SHP77 (cell line): ENCODE measurements at regions not wholly inside any gene's neighbourhood (a gene's known extent, or its start where the extent isn't known, plus 50 kb on each side); places are given as distances from the start of the nearest gene placed in this dataset.

Source experiments
- DNase-seq, 2 experiments: peaks; one replicate each; lab custom pipeline; 2025; lab: John Stamatoyannopoulos, UW

- DNase-seq: no peak
These were observed 326.1 kb upstream of the RTL1 start for GRCh38 chr14:101229666-101230065.

GRCh38 chr14:101230161-101230850 is 326.8 kb upstream of the RTL1 start:
- peak in 1 of 2 experiments; percentile 39 for DNase-seq

GRCh38 chr14:101230851-101231550 is 327.5 kb upstream of the RTL1 start:
- DNase-seq: no peak

- no peak for DNase-seq
These were observed 328.3 kb upstream of the RTL1 start for GRCh38 chr14:101231828-101232227.

- no peak for DNase-seq
These were observed 328.8 kb upstream of the DIO3 start for GRCh38 chr14:101232340-101233020.

GRCh38 chr14:101233021-101233366 is 328.3 kb upstream of the DIO3 start:
- no peak for DNase-seq

GRCh38 chr14:101233391-101233790 is 327.9 kb upstream of the DIO3 start:
- DNase-seq: no peak

GRCh38 chr14:101233808-101234207 is 327.5 kb upstream of the DIO3 start:
- no peak for DNase-seq

DNA sequence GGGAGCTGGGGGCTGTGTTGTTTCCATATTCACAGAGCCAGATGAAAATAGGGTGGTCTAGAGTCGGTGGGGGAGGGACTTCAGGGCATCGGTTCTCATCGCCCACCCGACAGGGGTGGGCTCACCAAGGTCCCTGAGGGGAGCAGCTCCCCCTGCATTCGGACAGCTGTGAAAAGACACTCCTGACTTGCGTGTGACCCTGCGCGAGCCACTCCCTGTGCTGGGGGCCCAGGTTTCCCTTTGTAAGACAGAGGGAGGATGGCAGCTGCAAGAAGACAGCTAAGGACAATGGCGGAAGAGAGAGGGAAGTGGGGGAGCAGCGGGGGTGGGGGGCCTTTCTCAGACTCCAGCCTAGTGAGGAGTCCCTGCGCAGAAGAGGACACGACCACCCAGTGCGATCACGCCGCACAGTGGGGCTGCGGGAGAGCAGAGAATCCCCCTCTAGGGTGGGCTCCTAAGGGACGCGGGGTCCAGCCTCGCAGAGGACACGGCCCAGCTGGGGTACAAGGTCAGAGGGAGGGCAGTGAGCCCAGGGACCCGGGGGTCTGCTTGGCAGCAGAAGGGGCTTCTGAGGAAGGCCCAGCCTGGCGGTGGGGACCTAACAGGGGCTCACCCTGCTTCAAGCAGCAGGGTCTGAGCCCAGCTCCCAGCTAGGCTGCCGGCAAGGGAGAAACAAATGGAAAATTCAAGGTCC is 326.9 kb upstream of the DIO3 start:
- no peak for DNase-seq

DNA sequence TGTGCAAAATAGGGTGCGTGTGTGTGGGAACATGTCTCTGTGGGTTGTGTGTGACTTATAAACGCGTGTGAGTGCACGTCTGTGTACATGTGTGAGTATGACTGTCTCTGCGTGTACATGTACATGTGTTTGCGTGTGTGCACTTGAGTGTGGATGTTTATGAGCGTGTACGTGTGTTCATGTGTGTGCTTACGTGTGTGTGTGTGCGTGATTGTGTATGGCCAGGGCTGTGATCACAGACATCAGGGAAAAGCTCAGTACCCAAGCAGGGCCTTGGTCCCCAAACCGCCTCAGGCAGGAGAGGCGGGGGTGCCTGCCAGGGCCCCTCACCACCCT is 326.3 kb upstream of the DIO3 start:
- DNase-seq: no peak

DNA sequence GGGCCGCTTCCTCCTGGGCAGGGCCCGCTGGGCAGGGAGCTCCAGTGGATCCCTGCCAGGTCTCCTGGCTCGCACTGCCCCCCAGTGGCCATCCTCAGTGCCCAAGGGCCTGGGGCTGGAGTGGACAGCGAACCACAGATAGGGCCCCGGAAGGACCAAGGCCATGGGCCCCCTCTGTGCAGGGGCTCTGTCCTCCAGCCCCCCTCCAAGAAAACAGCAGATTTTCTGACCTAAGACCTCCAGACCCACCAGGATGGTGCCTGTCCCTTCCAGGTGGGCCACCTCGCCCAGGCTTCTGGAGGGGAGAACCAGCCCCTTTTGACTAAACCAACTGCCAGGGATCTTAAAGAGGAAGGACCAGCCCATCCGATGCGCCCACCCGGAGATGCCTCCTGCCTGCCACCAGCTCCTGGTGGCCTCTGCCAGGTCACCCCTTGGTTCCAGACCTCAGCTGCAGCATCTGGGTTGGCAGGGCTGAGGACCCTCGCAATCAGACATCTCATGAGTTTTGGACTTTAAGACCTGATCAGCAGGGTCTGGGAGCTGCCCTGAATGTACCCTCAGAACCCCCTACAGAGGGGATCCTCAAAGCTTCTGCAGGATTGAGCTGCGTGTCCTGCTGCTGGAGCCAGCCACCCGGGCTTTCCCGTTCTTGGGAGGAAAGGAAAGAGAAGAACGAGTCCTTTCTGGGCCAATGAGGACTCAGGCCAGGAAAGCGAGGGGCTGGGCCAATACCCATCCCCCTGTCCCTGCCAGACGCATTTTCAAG is 325.8 kb upstream of the DIO3 start:
- peak; percentile 32 to 54 for DNase-seq

DNA sequence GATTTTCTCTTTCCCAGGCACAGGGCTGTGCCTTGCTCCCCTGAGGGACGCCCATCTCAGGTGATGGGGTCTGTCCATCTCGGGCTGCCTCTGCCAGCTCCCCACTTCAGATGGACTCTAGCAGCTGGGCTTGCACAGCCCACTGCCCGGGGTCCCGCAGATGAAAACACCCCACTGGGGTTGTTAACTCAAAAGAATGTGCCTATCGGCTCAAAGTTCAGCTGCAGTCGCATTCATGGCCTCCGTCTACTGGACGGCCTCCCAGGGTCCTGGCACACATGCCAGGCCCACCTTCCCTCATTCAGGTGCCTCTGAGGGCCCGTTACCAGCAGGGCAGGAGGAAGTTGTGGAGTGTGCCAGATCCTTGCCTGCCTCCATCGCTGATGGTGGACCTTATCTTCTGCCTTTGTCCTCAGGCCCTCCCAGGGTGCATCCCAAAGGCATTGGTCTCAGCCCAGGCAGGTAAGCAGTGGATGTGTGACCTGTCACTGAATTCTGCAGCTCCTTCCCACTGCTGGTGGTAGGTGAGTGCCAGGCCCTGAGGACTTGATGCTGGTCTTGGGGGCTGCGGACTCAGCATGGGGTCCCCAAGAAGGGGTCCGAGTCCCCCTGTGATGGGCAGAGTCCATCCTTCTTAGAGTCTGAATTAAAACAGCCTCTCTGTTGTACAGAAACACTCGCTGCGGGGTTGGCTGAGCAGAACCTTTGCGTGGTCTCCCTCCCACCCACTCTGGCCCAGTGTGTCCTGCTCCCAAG is 324.6 kb upstream of the DIO3 start:
- no peak for DNase-seq

- no peak for DNase-seq
These were observed 324.1 kb upstream of the DIO3 start for GRCh38 chr14:101237252-101237616.

- DNase-seq: no peak
These were observed 322.2 kb upstream of the DIO3 start for GRCh38 chr14:101239065-101239464.

GRCh38 chr14:101241147-101241546 is 320.1 kb upstream of the DIO3 start:
- no peak for DNase-seq

DNA sequence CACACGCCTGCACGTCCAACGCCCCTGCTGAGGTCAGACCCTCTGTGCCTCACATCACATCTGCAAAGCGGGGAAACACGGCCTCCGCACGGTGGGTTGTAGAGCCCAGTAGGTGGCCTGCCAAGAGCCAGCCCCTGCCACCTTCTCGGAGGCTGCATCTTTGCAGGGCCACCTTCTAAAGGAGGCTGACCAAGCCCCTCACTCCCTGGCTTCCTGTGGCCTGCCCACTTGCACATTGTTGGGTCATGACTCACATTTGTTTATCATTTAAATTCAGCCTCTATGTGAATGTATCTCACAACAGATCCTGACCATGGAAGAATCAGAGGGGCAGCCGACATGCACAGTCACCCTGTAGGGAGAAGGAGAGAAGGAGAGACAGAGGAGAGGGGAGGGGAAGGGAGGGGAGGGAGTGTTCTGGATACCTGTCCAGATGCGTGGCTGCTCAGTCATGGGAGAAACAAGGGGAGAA is 319.5 kb upstream of the DIO3 start:
- DNase-seq: no peak

DNA sequence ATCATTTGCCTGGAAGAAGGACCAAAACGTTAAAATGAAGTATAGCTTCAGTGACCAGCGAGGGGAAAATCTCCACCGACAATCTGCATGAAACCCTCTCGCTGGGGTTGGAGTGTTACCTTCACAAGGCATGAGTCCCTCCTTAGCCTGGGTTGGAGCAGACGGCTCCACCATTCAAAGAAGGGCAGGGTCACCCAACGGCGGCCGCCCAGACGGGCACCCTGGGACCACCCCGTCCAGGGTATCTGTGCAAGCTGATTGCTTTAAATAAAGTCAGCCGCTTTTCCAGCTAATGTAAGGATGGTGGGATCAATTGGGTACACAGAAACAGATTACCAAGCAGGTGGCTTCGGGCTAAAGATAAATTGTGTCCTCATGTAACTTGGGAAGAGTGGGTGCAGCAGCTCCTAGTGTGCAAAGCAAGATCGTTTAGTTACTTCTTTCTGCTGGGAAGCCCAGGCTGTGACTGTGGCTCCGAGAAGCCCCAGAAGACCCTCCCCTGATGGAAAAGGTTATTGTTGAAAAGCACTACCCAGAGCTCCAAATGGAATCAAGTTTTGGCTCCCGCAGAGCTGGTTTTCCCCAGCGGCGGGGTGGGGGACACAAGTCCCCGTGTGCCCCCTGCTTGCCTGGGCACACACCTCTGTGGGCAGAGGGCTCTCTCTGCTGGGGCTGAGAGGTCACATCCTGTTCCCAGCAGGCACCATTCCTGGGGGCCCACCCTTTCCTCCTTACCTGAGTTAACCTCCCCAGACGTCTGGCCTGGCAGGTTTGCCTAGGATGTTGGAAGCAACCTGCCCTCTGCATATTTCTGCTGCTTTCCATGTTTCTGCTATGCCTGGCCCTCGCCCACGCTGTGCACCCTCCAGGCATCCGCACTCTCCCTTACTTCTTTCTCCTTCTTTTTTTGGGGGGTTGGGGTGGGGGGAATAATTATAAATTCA is 318.6 kb upstream of the DIO3 start:
- DNase-seq: no peak

DNA sequence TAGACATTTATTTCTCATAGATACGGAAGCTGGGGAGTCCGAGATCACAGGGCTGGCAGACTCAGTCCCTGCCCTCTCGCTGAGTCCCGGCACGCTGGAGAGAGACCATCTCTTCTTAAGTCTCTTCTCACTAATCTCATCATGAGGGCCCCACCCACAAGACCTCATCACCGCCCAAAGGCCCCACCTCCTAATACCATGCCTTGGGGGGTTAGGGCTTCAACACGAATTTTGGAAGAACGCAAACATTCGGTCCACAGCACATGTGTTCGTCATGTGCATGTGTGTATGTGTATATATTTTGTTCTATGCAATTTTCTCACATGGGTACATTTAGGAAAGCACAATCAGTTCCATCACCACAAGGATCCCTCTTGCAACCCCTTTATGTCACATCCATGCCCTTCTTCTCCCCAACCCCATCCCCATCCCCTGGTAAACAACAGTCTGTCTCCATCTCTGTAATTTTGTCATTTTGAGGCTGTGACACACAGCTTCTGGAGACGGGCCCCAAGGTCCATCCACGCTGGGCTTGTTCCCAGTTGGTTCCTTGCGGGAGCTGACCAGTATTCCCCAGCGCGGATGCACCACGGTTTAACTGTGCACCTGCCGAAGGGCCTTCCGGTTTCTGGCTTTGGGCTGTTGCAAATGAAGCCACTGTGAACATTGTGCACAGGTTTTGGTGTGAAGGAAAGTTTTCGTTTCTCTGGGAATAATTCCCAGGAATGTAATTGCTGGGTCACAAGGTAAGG is 317.5 kb upstream of the DIO3 start:
- no peak for DNase-seq
